Gastroesophageal sphincter (tissue), 3 donors: ENCODE measurements at regions not wholly inside any gene's neighbourhood (a gene's known extent, or its start where the extent isn't known, plus 50 kb on each side); places are given as distances from the start of the nearest gene placed in this dataset.

Experiments
- EP300 ChIP-seq: sonication (generic); formaldehyde crosslinking; IDR thresholded peaks from one replicate; pipeline ENCODE4 v1.6.1; 2017; ENCODE audit warnings: antibody characterized with exemption, mild to moderate bottlenecking
- POLR2A ChIP-seq, 2 donors: fragments of 450-650 bp; IDR thresholded peaks; one replicate each; pipeline ENCODE4 v1.6.1; 2017; ENCODE audit warnings: antibody characterized with exemption in 2 of 2, mild to moderate bottlenecking in 2 of 2, moderate library complexity in 1 of 2
- POLR2AphosphoS5 ChIP-seq: sonication (generic); formaldehyde crosslinking; IDR thresholded peaks from one replicate; pipeline ENCODE4 v1.6.1; 2017; ENCODE audit warnings: antibody characterized with exemption
- TF ChIP-seq, protein P1 (sequence below), 4 experiments: fragments of 200-600 bp in 2 of 4; fragments of 450-650 bp in 2 of 4; sonication (generic) in 1 of 4; IDR thresholded peaks; one replicate each; pipeline ENCODE4 v1.5.1; 2017 to 2019; ENCODE audit warnings: antibody characterized with exemption in 4 of 4, mild to moderate bottlenecking in 2 of 4, moderate library complexity in 2 of 4

DNA sequence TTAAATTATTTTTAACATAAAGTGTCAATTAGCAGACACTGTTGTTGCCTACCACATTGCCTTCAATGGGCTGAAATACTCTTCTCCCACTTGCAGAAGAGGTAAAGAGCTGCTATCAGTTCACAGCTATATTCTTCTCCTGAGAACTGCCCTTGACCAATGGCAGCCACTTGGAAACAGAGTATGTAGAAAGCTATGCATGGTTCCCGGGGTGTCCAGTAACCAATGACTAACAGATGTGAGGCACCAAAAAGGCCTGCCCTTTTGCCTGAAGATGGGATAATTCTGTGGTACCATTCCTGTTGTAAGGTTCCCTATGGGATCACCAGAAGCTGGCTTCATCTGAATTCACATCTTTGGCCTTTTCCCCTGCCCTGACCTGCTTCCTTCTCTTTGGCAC lies 181.4 kb upstream of the MAP3K1 start:
- TF ChIP-seq, protein P1, sequence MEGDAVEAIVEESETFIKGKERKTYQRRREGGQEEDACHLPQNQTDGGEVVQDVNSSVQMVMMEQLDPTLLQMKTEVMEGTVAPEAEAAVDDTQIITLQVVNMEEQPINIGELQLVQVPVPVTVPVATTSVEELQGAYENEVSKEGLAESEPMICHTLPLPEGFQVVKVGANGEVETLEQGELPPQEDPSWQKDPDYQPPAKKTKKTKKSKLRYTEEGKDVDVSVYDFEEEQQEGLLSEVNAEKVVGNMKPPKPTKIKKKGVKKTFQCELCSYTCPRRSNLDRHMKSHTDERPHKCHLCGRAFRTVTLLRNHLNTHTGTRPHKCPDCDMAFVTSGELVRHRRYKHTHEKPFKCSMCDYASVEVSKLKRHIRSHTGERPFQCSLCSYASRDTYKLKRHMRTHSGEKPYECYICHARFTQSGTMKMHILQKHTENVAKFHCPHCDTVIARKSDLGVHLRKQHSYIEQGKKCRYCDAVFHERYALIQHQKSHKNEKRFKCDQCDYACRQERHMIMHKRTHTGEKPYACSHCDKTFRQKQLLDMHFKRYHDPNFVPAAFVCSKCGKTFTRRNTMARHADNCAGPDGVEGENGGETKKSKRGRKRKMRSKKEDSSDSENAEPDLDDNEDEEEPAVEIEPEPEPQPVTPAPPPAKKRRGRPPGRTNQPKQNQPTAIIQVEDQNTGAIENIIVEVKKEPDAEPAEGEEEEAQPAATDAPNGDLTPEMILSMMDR (IDR thresholded peaks at IDR 0.05) = no peak
- TF ChIP-seq POLR2A (IDR thresholded peaks at IDR 0.05) (no peak), EP300 (no peak), POLR2AphosphoS5 (no peak)
